ENCODE measurements at regions not wholly inside any gene's neighbourhood (a gene's known extent, or its start where the extent isn't known, plus 50 kb on each side); places are given as distances from the start of the nearest gene placed in this dataset.
"Not testable (repeated sequence)": the region's sequence is repeated elsewhere in the genome, so short reads cannot be mapped to it uniquely, and the experiment has no call there.

DNA sequence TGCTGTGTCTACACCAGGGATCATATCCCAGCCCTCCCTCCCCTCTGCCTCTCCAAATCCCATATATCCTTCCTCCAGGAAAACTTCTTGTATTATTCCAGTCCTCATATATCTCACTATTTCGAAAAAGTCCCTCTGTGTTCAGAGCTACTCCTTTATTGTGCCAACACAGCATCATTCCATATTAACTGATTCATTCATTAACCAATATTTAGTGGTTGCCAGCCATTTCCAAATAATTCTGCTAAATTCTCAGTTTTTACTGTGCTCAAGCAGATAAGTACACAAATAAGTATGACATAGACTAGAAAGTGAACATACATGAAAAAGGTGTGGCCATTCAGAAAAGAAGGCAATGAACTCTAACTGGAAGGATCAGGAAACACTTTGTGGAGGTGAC lies 241.6 kb upstream of the DUSP10 start:
- DNase-seq = no peak

GRCh38 chr1:221981461-221981860 lies 239.6 kb upstream of the DUSP10 start:
- DNase-seq = no peak

- no peak for DNase-seq
Observed at GRCh38 chr1:221979444-221980032, 237.6 kb upstream of the DUSP10 start.

GRCh38 chr1:221978631-221979334 lies 236.9 kb upstream of the DUSP10 start:
- DNase-seq = not testable (repeated sequence)

- DNase-seq = not testable (repeated sequence)
Observed at GRCh38 chr1:221973787-221974186, 231.9 kb upstream of the DUSP10 start.

GRCh38 chr1:221972276-221973235 lies 230.7 kb upstream of the DUSP10 start:
- no peak for DNase-seq

- DNase-seq = not testable (repeated sequence)
Observed at GRCh38 chr1:221971035-221971434, 229.1 kb upstream of the DUSP10 start.

DNA sequence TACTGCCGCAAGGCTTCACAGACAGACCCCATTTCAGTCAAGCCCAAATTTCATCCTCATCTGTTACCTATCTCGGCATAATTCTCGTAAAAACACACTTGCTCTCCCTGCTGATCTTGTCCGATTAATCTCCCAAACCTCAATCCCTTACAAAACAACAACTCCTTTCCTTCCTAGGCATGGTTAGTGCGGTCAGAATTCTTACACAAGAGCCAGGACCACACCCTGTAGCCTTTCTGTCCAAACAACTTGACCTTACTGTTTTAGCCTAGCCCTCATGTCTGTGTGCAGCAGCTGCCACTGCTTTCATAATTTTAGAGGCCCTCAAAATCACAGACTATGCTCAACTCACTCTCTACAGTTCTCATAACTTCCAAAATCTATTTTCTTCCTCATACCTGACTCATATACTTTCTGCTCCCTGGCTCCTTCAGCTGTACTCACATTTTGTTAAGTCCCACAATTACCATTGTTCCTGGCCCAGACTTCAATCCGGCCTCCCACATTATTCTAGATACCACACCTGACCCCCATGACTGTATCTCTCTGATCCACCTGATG lies 227.5 kb upstream of the DUSP10 start:
- not testable (repeated sequence) for DNase-seq

DNA sequence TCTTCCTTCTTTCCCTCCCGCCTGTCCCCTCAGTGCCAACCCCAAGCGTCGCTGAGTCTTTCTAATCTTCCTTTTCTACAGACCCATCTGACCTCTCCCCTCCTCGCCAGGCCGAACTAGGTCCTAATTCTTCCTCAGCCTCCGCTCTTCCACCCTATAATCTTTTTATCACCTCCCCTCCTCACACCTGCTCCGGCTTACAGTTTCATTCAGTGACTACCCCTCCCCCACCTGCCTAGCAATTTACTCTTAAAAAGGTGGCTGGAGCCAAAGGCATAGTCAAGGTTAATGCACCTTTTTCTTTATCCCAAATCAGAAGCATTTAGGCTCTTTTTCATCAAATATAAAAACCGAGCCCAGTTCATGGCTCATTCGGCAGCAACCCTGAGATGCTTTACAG lies 225.6 kb upstream of the DUSP10 start:
- DNase-seq = not testable (repeated sequence)

DNA sequence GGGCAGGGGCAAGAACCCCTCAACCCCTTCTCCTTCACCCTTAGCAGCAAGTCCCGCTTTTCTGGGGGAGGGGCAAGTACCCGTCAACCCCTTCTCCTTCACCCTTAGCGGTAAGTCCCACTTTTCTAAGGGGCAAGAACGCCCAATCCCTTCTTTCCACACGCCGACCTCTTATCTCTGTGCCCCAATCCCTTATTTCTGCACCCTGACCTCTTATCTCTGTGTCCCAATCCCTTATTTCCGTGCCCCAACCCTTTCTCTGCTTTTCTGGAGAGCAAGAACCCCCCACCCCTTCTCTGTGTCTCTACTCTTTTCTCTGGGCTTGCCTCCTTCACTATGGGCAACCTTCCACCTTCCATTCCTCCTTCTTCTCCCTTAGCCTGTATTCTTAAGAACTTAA lies 225.0 kb upstream of the DUSP10 start:
- not testable (repeated sequence) for DNase-seq

DNA sequence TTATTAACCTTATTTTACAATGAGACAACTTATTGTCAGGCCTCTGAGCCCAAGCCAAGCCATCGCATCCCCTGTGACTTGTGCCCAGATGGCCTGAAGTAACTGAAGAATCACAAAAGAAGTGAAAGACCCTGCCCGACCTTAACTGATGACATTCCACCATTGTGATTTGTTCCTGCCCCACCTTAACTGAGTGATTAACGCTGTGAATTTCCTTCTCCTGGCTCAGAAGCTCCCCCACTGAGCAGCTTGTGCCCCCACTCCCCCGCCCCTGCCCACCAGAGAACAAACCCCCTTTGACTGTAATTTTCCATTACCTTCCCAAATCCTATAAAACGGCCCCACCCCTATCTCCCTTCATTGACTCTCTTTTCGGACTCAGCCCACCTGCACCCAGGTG lies 224.0 kb upstream of the DUSP10 start:
- DNase-seq = not testable (repeated sequence)

DNA sequence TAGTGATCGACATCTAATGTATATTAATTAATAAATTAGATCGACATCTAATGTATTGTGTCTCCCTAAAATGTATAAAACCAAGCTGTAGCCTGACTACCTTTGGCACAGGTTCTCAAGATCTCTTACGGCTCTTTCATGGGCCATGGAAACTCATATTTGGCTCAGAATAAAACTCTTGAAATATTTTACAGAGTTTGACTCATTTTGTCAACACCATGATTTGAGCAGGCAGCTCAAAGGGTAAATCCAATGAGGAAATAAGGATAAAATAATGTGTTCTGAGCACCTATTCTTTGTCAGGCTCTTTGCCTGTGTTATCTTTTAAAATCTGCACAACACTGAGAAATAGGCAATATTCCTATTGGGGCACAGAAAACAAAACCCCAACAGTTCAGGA lies 223.4 kb upstream of the DUSP10 start:
- DNase-seq = no peak

DNA sequence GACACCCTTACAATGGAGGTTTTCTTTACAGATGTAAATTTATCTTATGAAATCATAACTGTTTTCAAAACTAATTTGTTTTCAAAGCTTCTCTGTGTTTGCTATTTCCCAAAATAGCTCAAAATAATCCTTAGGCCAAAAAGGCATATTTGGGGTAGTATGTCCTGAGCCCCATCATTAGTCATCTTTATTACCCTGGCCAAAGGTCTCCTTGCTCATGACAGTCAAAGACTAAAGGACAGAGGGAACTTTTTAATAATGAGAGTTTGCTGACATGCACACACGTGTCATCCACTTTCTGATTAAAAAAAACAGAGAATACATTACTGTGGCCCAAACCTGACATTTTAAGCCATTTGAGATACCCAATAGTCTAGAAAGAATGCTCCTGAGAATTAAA lies 221.9 kb upstream of the DUSP10 start:
- DNase-seq = no peak

DNA sequence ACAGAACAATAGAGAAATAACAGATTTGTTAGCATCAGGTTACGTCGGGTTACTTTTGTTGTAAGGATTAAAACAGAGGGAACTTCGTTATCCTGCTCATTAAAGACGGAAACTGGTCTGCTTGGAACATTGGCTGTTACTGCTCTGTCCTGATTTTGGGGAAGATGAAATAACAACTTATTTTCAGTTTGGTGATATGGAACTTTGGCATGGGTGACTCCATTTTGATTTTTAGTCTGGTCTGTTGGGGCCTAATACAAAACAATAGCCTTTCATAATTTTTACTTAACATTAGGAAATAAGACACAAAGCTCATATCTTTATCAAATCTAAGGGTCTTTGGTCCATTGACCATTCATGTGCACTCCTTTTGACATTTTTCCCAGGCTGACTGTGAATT lies 220.5 kb upstream of the DUSP10 start:
- no peak for DNase-seq

DNA sequence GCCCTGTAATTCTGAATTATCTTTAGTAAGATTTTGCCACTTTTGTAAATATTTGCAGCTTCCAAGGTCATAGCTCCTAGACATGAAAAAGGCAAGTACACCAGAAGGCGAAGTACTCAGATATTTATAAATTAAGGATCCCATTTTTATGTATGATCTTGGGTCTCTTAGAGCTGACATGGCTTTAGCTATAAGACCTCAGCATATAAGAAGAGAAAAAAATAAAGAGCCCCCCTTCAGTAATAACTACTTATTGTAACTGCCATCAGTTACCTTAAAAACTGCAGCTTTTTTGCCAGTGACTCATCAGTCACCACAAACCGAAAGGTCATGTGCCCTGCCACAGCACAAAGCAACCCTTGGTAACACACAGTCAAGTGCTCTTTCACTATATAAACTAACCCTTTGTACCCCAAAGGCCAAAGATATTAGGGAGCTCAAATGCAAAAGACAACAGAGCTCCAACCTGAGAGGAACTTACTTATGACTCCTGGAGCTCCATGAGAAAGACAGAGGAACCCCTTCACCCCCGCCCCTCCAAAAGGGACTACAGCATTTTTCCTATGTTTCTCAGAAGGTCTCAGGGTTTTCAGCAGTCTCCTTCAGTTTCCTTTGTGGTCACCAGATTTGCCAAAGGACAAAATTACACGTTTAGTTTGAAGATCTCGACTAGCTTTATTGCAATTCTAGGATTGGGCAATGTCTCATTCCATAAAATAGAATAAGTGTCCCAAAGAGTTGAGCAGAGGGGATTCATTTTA lies 219.8 kb upstream of the DUSP10 start:
- DNase-seq = peak; percentile 43

GRCh38 chr1:221958161-221958562 lies 216.3 kb upstream of the DUSP10 start:
- DNase-seq = not testable (repeated sequence)

- DNase-seq = not testable (repeated sequence)
Observed at GRCh38 chr1:221957350-221957749, 215.5 kb upstream of the DUSP10 start.

DNA sequence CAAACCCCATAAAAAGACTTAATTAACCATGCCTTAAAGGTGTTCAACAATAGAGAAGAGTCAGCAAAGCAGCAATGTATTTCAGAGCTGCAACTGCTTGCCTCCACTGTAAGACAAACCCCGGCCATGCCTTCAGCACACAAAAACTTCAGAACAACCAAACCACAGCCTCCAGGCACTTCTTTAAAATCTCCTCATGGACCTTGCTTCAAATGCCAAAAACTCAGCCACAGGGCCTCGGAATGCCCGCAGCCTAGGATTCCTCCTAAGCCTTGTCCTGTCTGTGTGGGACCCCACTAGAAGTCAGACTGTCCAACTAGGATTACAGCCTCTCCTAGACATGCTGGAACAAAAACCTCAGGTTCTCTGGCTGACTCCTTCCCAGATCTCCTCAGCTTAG lies 208.1 kb upstream of the DUSP10 start:
- DNase-seq = no peak

DNA sequence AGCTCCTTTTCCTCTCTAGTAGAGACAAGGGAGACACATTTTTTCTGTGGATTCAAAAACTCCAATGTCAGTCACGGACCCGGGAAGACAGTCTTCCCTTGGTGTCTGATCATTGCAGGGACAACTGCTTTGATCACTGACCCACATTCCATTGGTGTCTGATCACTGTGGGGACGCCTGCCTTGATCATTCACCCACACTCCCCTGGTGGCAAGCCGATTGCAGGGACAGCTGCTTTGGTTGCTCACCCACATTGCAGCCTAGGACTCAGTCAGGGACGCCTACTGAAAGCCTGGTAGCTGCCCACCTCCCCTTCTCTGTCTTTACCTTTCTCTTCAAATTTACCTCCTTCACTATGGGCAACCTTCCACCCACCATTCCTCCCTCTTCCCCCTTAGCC lies 206.6 kb upstream of the DUSP10 start:
- DNase-seq = no peak

DNA sequence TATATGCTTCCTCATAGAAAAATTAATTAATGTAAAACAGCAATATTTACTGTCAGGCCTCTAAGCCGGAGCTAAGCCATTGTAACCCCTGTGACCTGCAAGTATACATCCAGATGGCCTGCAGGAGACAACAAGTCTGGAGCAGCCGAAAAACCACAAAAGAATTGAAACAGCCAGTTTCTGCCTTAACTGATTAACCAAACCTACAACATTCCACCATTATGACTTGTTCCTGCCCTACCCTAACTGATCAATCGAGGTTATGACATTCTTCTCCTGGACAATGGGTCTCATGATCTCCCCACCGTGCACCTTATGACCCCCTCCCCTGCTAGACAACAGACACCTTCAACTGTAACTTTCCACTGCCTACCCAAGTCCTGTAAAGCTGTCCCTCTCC lies 205.8 kb upstream of the DUSP10 start:
- no peak for DNase-seq

DNA sequence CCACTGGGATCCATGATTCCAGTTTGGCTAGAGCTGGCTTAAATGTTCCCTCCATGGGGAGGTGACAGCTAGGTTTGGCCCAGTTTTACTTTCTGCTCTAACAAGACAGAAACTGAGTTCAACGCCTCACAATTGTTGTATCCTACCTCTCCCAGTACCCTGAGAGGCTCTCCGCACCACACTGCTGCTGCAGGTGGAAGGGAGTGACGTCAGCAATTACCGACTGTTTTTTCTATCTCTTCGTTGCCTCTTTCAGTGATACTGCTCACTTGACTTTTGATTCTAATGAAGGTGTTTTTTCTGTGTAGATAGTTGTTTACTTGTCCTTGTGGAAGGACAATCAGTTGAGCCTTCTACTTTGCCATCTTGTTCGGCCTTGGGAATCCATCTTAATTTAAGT lies 204.9 kb upstream of the DUSP10 start:
- DNase-seq = no peak

GRCh38 chr1:221945669-221946068 lies 203.8 kb upstream of the DUSP10 start:
- DNase-seq = no peak
